A673 (cell line): ENCODE measurements at regions not wholly inside any gene's neighbourhood (a gene's known extent, or its start where the extent isn't known, plus 50 kb on each side); places are given as distances from the start of the nearest gene placed in this dataset.

Source experiments
- EZH2 ChIP-seq: fragments of 200-600 bp; sonication (generic); IDR thresholded peaks from 2 replicates; pipeline ENCODE4 v1.6.1; 2017; ENCODE audit warnings: borderline replicate concordance, low read depth, mild to moderate bottlenecking, mixed read lengths, antibody characterized with exemption, low read length; ENCODE audit not compliant: poor library complexity, severe bottlenecking
- TF ChIP-seq, protein P1 (sequence below): fragments of 300-800, 200-600 bp; sonication (generic); conservative IDR thresholded peaks from 2 replicates; pipeline ENCODE4 v1.5.1; 2017; ENCODE audit warnings: low read depth, mild to moderate bottlenecking, antibody characterized with exemption, low read length, moderate library complexity, mixed read lengths

DNA sequence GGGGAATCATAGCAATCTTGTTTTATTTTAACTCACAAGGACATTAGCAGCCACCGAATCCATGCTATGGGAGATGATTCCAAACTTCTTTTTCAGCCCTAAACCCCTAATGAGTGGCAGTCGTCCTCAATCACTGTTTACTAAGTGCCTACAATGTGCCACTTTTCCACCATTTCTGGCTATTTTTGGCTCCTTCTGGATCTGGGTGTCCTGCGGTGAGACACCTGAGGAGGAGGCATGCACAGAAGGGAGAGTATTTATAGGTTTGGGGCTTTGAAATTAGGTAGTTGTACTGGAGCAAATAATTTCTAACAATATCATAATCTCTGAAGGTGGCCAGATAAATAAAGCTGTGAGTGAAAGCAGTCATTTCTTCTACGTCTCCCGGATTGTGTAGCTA is 1125.6 kb downstream of the BCL11B start:
- TF ChIP-seq, protein P1, sequence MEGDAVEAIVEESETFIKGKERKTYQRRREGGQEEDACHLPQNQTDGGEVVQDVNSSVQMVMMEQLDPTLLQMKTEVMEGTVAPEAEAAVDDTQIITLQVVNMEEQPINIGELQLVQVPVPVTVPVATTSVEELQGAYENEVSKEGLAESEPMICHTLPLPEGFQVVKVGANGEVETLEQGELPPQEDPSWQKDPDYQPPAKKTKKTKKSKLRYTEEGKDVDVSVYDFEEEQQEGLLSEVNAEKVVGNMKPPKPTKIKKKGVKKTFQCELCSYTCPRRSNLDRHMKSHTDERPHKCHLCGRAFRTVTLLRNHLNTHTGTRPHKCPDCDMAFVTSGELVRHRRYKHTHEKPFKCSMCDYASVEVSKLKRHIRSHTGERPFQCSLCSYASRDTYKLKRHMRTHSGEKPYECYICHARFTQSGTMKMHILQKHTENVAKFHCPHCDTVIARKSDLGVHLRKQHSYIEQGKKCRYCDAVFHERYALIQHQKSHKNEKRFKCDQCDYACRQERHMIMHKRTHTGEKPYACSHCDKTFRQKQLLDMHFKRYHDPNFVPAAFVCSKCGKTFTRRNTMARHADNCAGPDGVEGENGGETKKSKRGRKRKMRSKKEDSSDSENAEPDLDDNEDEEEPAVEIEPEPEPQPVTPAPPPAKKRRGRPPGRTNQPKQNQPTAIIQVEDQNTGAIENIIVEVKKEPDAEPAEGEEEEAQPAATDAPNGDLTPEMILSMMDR: no peak
- TF ChIP-seq EZH2: no peak
